Transverse colon (tissue), 4 donors: ENCODE measurements at regions not wholly inside any gene's neighbourhood (a gene's known extent, or its start where the extent isn't known, plus 50 kb on each side); places are given as distances from the start of the nearest gene placed in this dataset.

Experiments used
- DNase-seq: peaks from one replicate; pipeline ENCODE4 v3.0.0-alpha.2; 2019
- H3K27ac ChIP-seq, 4 donors: fragments of 200-600 bp; sonication (generic); 2 replicates each; pipeline ENCODE4 v1.5.1; 2016 to 2018; ENCODE audit warnings: inconsistent platforms in 4 of 4
- H3K27me3 ChIP-seq: fragments of 200-600 bp; sonication (generic); 2 replicates; pipeline ENCODE4 v1.5.1; 2017; ENCODE audit warnings: inconsistent platforms
- H3K36me3 ChIP-seq, 4 donors: fragments of 200-600 bp; sonication (generic); 2 replicates each; pipeline ENCODE4 v1.5.1; 2017 to 2019; ENCODE audit warnings: inconsistent platforms in 4 of 4
- H3K4me1 ChIP-seq, 4 donors: fragments of 200-600 bp; sonication (generic); 2 replicates each; pipeline ENCODE4 v1.5.1; 2017 to 2020; ENCODE audit warnings: inconsistent platforms in 4 of 4
- H3K4me3 ChIP-seq, 4 donors: fragments of 200-600 bp; sonication (generic); 1 replicate in 1 of 4; 2 replicates in 3 of 4; pipeline versions ENCODE4 v1.5.1 to v1.6.1; 2017 to 2019; ENCODE audit warnings: inconsistent platforms in 4 of 4
- H3K9me3 ChIP-seq, 2 donors: fragments of 200-600 bp; sonication (generic); 2 replicates each; pipeline ENCODE4 v1.5.1; 2017 to 2019; ENCODE audit warnings: inconsistent platforms in 2 of 2
- EP300 ChIP-seq: sonication (generic); formaldehyde crosslinking; IDR thresholded peaks from one replicate; pipeline ENCODE4 v1.6.1; 2017; ENCODE audit warnings: antibody characterized with exemption, low read depth
- POLR2A ChIP-seq: fragments of 450-650 bp; IDR thresholded peaks from one replicate; pipeline ENCODE4 v1.6.1; 2016; ENCODE audit warnings: antibody characterized with exemption, mild to moderate bottlenecking, moderate library complexity
- POLR2AphosphoS5 ChIP-seq, 3 donors: sonication (generic); formaldehyde crosslinking; IDR thresholded peaks; one replicate each; pipeline ENCODE4 v1.6.1; 2016; ENCODE audit warnings: antibody characterized with exemption in 3 of 3
- WGBS, 2 donors: methylation state at CpG; one replicate each; pipeline ENCODE4 v1.1.5; 2018; ENCODE audit warnings: low coverage in 1 of 2; 5-methylcytosine and 5-hydroxymethylcytosine counted together
- in situ Hi-C, 4 donors: fragments of 200-750 bp; cut with MboI; loops; one replicate each; pipeline versions ENCODE4 v1.15.0 to v1.15.1; 2017; ENCODE audit warnings: low sequenced_read_pairs in 3 of 4, low pct_ligation_motif_present in 1 of 4, low pct_unique_long_range_greater_than_20kb in 1 of 4
- intact Hi-C: fragments of 100-400 bp; cut with DNase I; formaldehyde crosslinking; loops from one replicate; pipeline ENCODE4 v1.15.1; 2023; ENCODE audit warnings: low total_unique reads
- TF ChIP-seq, protein P1 (sequence below), 5 experiments: fragments of 200-600 bp in 3 of 5; fragments of 450-650 bp in 2 of 5; sonication (generic) in 3 of 5; IDR thresholded peaks; 1 replicate in 2 of 5; 2 replicates in 3 of 5; pipeline ENCODE4 v1.5.1; 2016 to 2017; ENCODE audit warnings: antibody characterized with exemption in 5 of 5, inconsistent platforms in 3 of 5, mild to moderate bottlenecking in 2 of 5, moderate library complexity in 1 of 5

DNA sequence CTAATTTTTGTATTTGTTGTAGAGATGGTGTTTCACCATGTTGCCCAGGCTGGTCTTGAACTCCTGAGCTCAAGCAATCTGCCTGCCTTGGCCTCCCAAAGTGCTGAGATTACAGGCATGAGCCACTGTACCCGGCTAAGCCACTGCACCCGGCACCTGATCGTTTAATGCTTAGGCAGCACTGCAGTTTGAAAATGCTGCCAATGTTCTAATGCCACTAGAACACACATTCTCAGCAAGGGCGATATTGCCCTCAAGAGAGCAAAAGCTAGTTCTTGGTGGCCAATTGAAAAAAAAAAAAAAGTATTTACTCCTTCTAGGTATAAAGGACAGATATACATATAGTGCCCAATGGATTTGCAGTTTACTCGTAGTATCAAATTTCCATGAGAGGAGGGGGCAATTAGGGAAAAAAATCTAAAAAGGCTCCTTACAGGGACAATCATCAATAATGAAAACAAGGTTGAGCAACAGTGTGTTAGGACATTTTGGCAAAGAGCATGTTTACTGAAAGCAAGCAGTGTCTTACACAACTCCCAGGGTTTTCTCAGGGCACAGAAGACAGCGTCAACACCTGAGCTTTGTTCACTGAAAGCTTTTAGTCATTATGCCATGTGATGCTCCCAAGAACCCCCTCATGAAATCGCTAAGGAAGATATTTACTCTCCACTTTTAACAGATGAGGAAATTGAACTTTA, 199.9 kb upstream of the PKDCC start:
- no peaks in the 10 kb centered on the region for H3K36me3 ChIP-seq
- peaks cover 3% of the 10 kb centered on the region for H3K27me3 ChIP-seq
- H3K4me1 ChIP-seq, result no peaks in the 10 kb centered on the region
- DNase-seq, result no peak
- no peak overlapping the region for H3K4me3 ChIP-seq
- no peaks in the 10 kb centered on the region for H3K9me3 ChIP-seq
- in situ Hi-C loops, result no loop called here
- intact Hi-C loops, result no loop called here
- no peak overlapping the region for H3K27ac ChIP-seq
- WGBS, 2 donors, result 52 to 53% methylated on average over 4 to 7 of the region's 7 CpGs
- TF ChIP-seq POLR2AphosphoS5 (IDR thresholded peaks at IDR 0.05) (peak in 1 of 3 donors; percentile 63), POLR2A (no peak)
- TF ChIP-seq, protein P1, sequence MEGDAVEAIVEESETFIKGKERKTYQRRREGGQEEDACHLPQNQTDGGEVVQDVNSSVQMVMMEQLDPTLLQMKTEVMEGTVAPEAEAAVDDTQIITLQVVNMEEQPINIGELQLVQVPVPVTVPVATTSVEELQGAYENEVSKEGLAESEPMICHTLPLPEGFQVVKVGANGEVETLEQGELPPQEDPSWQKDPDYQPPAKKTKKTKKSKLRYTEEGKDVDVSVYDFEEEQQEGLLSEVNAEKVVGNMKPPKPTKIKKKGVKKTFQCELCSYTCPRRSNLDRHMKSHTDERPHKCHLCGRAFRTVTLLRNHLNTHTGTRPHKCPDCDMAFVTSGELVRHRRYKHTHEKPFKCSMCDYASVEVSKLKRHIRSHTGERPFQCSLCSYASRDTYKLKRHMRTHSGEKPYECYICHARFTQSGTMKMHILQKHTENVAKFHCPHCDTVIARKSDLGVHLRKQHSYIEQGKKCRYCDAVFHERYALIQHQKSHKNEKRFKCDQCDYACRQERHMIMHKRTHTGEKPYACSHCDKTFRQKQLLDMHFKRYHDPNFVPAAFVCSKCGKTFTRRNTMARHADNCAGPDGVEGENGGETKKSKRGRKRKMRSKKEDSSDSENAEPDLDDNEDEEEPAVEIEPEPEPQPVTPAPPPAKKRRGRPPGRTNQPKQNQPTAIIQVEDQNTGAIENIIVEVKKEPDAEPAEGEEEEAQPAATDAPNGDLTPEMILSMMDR (IDR thresholded peaks at IDR 0.05), result no peak

DNA sequence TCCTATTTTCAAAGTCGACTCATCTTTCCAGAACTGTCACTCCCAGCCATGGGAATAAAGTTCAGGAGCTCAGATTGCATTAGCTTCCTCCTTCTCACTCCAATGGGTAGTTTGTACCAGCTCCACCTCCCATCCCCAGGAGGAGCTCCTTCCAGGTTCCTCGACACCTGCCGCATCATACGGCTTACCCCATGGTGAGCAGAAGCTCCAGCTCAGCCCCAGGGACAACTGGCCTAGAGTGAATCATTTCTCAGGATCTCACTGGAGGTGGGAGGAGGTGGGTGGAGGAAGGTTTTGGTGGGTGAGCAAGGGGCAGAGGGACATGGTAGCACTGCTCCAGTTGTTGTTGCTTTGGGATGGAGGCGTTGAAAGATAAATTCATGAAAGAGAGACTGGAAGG, 196.3 kb upstream of the PKDCC start:
- 79% methylated on average over 5 of the region's 5 CpGs; no CpG with 5 or more reads in 1 of the 2 donors for WGBS, 2 donors
- Histone ChIP-seq H3K9me3 (no peaks in the 10 kb centered on the region), H3K27me3 (no peaks in the 10 kb centered on the region), H3K36me3 (no peaks in the 10 kb centered on the region), H3K27ac (no peak overlapping the region), H3K4me1 (no peaks in the 10 kb centered on the region), H3K4me3 (no peak overlapping the region)
- no peak for DNase-seq
- TF ChIP-seq, protein P1 (IDR thresholded peaks at IDR 0.05), result no peak
- TF ChIP-seq EP300 (no peak), POLR2A (no peak), POLR2AphosphoS5 (IDR thresholded peaks at IDR 0.05) (no peak)
- in situ Hi-C loops (loop anchor here in 3 of 4 donors (25.0 kb wide), 3 partner anchors 386 to 511 kb away; partner anchors contain the start of gene COX7A2L (in 1 of the 3)), intact Hi-C loops (no loop called here)

DNA sequence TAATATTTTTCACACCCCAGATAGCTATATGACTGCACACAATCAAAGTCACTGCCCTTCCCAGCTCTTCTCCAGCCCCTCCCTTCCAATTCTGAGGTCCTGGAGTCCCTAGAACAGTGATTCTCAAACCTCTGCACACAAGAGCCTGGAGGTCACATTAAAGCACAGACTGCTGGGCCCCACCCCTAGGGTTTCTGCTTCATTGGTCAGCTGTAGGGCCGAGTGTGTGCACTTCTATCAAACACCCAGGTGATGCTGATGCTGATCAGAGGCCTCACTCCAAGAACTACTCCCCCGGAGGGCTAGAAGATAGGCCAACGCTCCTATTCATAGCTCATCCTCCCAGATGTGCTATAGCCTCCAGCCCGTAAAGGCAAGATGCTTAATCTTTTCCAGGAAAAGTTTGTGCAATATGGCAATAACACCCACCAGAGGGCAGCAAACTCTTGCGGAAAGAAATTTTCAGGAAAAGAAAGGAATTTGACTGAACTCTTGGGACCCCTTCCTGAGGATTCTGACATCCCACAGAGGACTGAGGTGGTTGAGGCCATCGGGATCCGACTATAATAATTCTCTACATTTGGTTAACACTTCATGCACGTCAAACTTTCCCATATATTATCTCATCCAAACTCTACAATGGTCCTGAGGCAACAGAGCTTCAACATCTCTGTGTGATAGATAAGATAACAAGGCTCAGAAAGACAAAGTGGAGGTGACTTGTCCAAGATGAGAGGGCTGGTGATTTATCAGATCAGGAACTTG, 194.2 kb upstream of the PKDCC start:
- intact Hi-C loops (no loop called here), in situ Hi-C loops (loop anchor here in 3 of 4 donors (25.0 kb wide), 3 partner anchors 384 to 509 kb away; partner anchors contain the start of gene COX7A2L (in 1 of the 3))
- no peak overlapping the region for H3K4me3 ChIP-seq
- no peaks in the 10 kb centered on the region for H3K9me3 ChIP-seq
- no peaks in the 10 kb centered on the region for H3K4me1 ChIP-seq
- H3K27me3 ChIP-seq, result no peaks in the 10 kb centered on the region
- 7 to 11% methylated on average over 3 to 8 of the region's 8 CpGs for WGBS, 2 donors
- H3K36me3 ChIP-seq, result no peaks in the 10 kb centered on the region
- no peak for TF ChIP-seq POLR2A
- TF ChIP-seq, protein P1 (IDR thresholded peaks at IDR 0.05), result peak; percentile 62 to 79 (median 78)
- no peak overlapping the region for H3K27ac ChIP-seq
- peak; percentile 51 for DNase-seq

DNA sequence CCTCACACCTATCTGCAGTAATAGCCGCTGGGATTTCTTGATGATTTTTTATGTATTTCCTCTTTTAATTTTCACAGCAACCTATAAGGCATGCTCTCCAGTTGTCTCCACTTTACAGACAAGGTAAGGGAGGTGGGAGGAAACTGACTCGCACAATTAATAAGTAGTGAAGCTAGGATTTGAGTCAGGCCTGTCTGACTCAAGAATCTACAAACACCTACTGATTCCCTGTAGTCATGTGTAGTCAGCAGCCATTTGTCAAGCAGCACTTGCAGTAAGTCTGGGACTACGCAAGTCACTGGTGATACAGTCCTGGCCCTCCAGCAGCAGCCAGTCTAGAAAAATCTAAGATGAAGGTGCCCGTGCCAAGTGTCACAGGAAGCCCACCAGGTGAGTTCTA, 193.6 kb upstream of the PKDCC start:
- 75 to 84% methylated on average over 2 to 4 of the region's 4 CpGs for WGBS, 2 donors
- Histone ChIP-seq H3K36me3 (no peaks in the 10 kb centered on the region), H3K4me3 (no peak overlapping the region), H3K27me3 (no peaks in the 10 kb centered on the region), H3K4me1 (peaks cover 0 to under 1% (median 0%) of the 10 kb centered on the region in 4 donors), H3K9me3 (no peaks in the 10 kb centered on the region), H3K27ac (no peak overlapping the region)
- no peak for TF ChIP-seq EP300
- no peak for TF ChIP-seq POLR2AphosphoS5 (IDR thresholded peaks at IDR 0.05)
- no peak for TF ChIP-seq POLR2A
- TF ChIP-seq, protein P1 (IDR thresholded peaks at IDR 0.05), result no peak
- DNase-seq, result no peak
- intact Hi-C loops (no loop called here), in situ Hi-C loops (loop anchor here in 3 of 4 donors (25.0 kb wide), 3 partner anchors 383 to 508 kb away; partner anchors contain the start of gene COX7A2L (in 1 of the 3))
